Activated CD4-positive, alpha-beta T cell treated with anti-CD3 and anti-CD28 coated beads, Interleukin-2, Interleukin-4, amounts not matched to agents 100 ng/mL and 50 ng/mL, durations not matched to agents 16 hours and 8 hours (primary cell): ENCODE measurements at regions not wholly inside any gene's neighbourhood (a gene's known extent, or its start where the extent isn't known, plus 50 kb on each side); places are given as distances from the start of the nearest gene placed in this dataset.

Source experiments
- DNase-seq: peaks from one replicate; pipeline ENCODE4 v3.0.0-alpha.2; 2020; ENCODE audit warnings: low spot score

- DNase-seq = no peak
Observed at GRCh38 chr2:67917332-67918054, 145.3 kb downstream of the C1D start.

- DNase-seq = no peak
Observed at GRCh38 chr2:67918471-67918870, 144.3 kb downstream of the C1D start.

- DNase-seq = no peak
Observed at GRCh38 chr2:67919490-67919889, 143.3 kb downstream of the C1D start.

- no peak for DNase-seq
Observed at GRCh38 chr2:67922080-67922785, 140.6 kb downstream of the C1D start.

GRCh38 chr2:67923696-67924095 lies 139.1 kb downstream of the C1D start:
- no peak for DNase-seq

GRCh38 chr2:67927501-67927900 lies 135.3 kb downstream of the C1D start:
- no peak for DNase-seq

GRCh38 chr2:67930156-67930555 lies 132.6 kb downstream of the C1D start:
- DNase-seq = no peak

GRCh38 chr2:67936969-67937368 lies 125.8 kb downstream of the C1D start:
- no peak for DNase-seq

- DNase-seq = no peak
Observed at GRCh38 chr2:67938053-67938452, 124.8 kb downstream of the C1D start.

- DNase-seq = no peak
Observed at GRCh38 chr2:67945056-67945455, 117.7 kb downstream of the C1D start.

GRCh38 chr2:67945940-67946339 lies 116.9 kb downstream of the C1D start:
- no peak for DNase-seq

GRCh38 chr2:67948057-67948456 lies 114.7 kb downstream of the C1D start:
- DNase-seq = no peak

GRCh38 chr2:67948506-67948905 lies 114.3 kb downstream of the C1D start:
- no peak for DNase-seq

GRCh38 chr2:67950018-67950417 lies 112.8 kb downstream of the C1D start:
- no peak for DNase-seq

- DNase-seq = no peak
Observed at GRCh38 chr2:67950919-67951318, 111.9 kb downstream of the C1D start.

- DNase-seq = no peak
Observed at GRCh38 chr2:67952066-67952465, 110.7 kb downstream of the C1D start.

- no peak for DNase-seq
Observed at GRCh38 chr2:67954093-67954748, 108.6 kb downstream of the C1D start.

- DNase-seq = no peak
Observed at GRCh38 chr2:67955748-67956603, 106.8 kb downstream of the C1D start.

GRCh38 chr2:67965246-67965645 lies 97.6 kb downstream of the C1D start:
- no peak for DNase-seq

- no peak for DNase-seq
Observed at GRCh38 chr2:67970071-67970470, 92.7 kb downstream of the C1D start.

GRCh38 chr2:67970542-67970941 lies 92.3 kb downstream of the C1D start:
- no peak for DNase-seq
